GM10248 (cell line): ENCODE measurements at regions not wholly inside any gene's neighbourhood (a gene's known extent, or its start where the extent isn't known, plus 50 kb on each side); places are given as distances from the start of the nearest gene placed in this dataset.

Experiments used
- CTCF ChIA-PET: fragments of 300-600 bp; sonication (Branson Sonifier 250); formaldehyde crosslinking; extraction: SDS; loops from one replicate; lab custom pipeline; 2021; ENCODE audit warnings: antibody characterized with exemption; lab: Yijun Ruan, JAX
- POLR2A ChIA-PET: fragments of 350-650 bp; sonication (Branson Sonifier 250); formaldehyde crosslinking; extraction: SDS; loops from one replicate; lab custom pipeline; 2020; ENCODE audit warnings: antibody characterized with exemption; lab: Yijun Ruan, JAX
- DNase-seq: peaks from one replicate; pipeline ENCODE4 v3.0.0; 2012; ENCODE audit errors: extremely low spot score
- CTCF ChIP-seq: IDR thresholded peaks from 2 replicates; pipeline ENCODE4 v1.5.1; 2012; ENCODE audit warnings: mild to moderate bottlenecking, low read depth; ENCODE audit errors: extremely low read depth, missing control alignments, control extremely low read depth

- no peak for TF ChIP-seq CTCF
- CTCF ChIA-PET = interaction anchor here (1.1 to 2.1 kb wide), 2 partner anchors 10 to 40 kb away, joined by 3 to 5 read pairs; no protein-coding TSS in a partner anchor
- POLR2A ChIA-PET = no interaction called here
- DNase-seq = no peak
Measured at GRCh38 chr3:72352176-72352575, 496.1 kb downstream of the SHQ1 start.

DNA sequence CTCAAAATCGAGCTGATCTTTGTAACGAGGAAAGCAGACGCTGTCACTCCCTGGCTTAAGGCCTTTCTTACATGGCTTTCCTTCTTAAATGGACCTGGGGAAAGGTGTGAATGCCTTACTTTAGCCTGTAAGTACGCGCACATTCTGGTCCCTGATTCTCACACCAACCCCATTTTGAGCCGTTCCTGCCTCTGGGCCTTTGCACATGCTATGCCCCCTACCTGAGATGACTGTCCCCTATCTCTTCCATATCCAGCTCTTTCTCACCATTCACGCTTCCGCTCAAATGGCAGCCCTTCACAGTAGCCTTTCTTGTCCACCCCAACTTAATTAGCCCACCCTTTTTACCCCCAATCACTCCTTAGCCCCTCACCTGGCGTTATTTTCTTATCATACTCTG is 496.7 kb downstream of the SHQ1 start:
- DNase-seq = no peak
- ChIA-PET CTCF (interaction anchor here (1.5 to 2.1 kb wide), 2 partner anchors 10 to 24 kb away, joined by 4 to 5 read pairs; no protein-coding TSS in a partner anchor), POLR2A (no interaction called here)
- TF ChIP-seq CTCF = no peak

DNA sequence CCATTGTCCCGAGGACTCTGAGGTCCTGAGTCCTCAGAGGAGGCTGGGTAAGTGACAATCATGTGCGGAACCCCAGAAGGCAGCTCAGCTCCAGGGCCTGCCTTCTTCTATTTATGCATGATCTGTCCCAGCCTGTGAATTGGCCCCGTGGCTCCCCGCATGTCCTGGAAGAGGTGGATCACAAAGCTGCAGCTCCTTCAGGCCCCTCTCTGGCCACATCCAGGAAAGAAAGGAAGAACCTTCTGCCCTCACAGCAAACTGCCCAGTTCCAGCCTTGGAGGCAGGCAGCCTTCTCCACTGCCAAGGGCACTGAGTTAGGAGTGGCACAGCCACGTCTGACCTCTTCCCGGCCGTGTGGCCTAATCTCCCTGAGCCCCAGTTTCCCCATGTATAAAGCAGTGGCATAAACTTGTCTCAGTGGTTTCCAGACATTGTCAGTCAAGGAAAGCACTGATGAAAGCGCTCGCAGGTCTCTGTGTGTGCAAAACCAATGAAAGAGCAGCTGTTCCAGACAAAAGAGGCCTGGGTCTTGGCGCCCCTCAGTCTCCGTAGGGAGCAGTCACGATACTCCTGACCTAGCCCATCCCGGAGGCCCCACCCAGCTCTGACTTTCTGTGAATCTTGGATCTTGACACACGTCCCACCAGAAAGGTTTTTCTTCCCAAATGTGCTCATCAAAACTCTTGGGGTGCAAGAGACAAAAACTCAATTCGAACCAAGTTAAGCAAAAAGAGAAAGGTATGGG is 497.3 kb downstream of the SHQ1 start:
- no peak for DNase-seq
- CTCF ChIA-PET = interaction anchor here (1.5 to 2.1 kb wide), 2 partner anchors 9 to 24 kb away, joined by 4 to 5 read pairs; no protein-coding TSS in a partner anchor
- TF ChIP-seq CTCF = no peak
- POLR2A ChIA-PET = no interaction called here

- no peak for DNase-seq
- CTCF ChIA-PET = interaction anchor here (1.0 to 1.7 kb wide), 6 partner anchors 8 to 473 kb away, joined by 3 to 6 read pairs (median 3); no protein-coding TSS in a partner anchor
- POLR2A ChIA-PET = no interaction called here
- no peak for TF ChIP-seq CTCF
Measured at GRCh38 chr3:72348357-72348756, 499.9 kb downstream of the SHQ1 start.

- TF ChIP-seq CTCF = peak; percentile 21
- DNase-seq = no peak
- ChIA-PET POLR2A (no interaction called here), CTCF (interaction anchor here (1.0 to 1.7 kb wide), 7 partner anchors 8 to 472 kb away, joined by 3 to 6 read pairs (median 3); no protein-coding TSS in a partner anchor)
Measured at GRCh38 chr3:72347819-72348319, 500.4 kb downstream of the SHQ1 start.

DNA sequence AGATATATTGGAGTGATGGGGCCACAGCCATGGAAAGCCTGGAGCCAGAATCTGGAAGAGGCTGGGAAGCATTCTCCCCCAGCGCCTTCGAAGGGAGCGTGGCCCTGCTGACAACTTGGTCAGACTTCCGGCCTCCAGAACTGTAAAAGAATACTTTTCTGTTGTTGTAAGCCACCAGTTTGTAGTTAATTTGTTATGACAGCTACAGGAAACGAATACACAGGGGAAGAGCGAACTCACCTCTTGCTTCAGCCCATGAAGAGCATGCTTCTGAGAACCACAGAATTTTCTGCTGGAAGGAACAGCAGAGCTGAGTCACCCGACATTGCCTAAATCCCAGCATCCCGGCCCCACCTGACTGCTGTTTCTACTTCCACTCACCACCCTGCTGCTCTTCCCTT is 501.7 kb downstream of the SHQ1 start:
- POLR2A ChIA-PET = no interaction called here
- DNase-seq = no peak
- TF ChIP-seq CTCF = no peak

More for the DNA sequence above, 501.7 kb downstream of the SHQ1 start:
- CTCF ChIA-PET = interaction anchor here (1.4 kb wide), 1 partner anchor 16 kb away, joined by 4 read pairs; no protein-coding TSS in a partner anchor
